ENCODE measurements at regions not wholly inside any gene's neighbourhood (a gene's known extent, or its start where the extent isn't known, plus 50 kb on each side); places are given as distances from the start of the nearest gene placed in this dataset.

- no peaks in the 10 kb centered on the region for H3K4me1 ChIP-seq (ENCODE audit: control insufficient read depth in 1 of 2, insufficient read depth in 2 of 2, low read length in 2 of 2)
- TF ChIP-seq CBX3 (IDR thresholded peaks at IDR 0.05; ENCODE audit: low read depth): no peak
- TF ChIP-seq JUND (IDR thresholded peaks at IDR 0.05): no peak
- no peak for TF ChIP-seq YY1 (IDR thresholded peaks at IDR 0.05; ENCODE audit: extremely low read depth, insufficient replicate concordance, low read depth, low read length)
- no TSS peak for BruUV-seq (replicated peaks)
- no peak overlapping the region for H3K4me3 ChIP-seq (replicated peaks in 1 of 2; ENCODE audit: low read depth in 1 of 2, low read length in 2 of 2)
- H3K27me3 ChIP-seq (ENCODE audit: insufficient read depth, low read length): no peaks in the 10 kb centered on the region
- CTCF ChIA-PET: no interaction called here
- no peaks in the 10 kb centered on the region for H3K9me3 ChIP-seq (ENCODE audit: control insufficient read depth in 1 of 2, insufficient read depth in 1 of 2, low read depth in 1 of 2, low read length in 2 of 2)
- H3K36me3 ChIP-seq (ENCODE audit: control insufficient read depth in 1 of 2, insufficient read depth in 2 of 2, low read length in 2 of 2): no peaks in the 10 kb centered on the region
- RAD21 ChIA-PET (ENCODE audit: low non-redundant PET in 1 of 2, low total read pairs in 2 of 2, uncharacterized antibody in 2 of 2, unreplicated experiment in 2 of 2): no interaction called here
- intact Hi-C loops (cut with micrococcal nuclease): no loop called here
- H2AFZ ChIP-seq (ENCODE audit: low read depth, low read length, poor library complexity, severe bottlenecking): no peak overlapping the region
- no peaks in the 10 kb centered on the region for H3K9me2 ChIP-seq (ENCODE audit: insufficient read depth)
- ATAC-seq (no peak), DNase-seq (ENCODE audit: low read depth, low spot score) (no peak)
- H3K79me2 ChIP-seq (ENCODE audit: insufficient read depth, low read length): no peaks in the 10 kb centered on the region
- no peak overlapping the region for H3K9ac ChIP-seq (ENCODE audit: low read length)
- POLR2A ChIA-PET: no interaction called here
- no peak overlapping the region for H3K27ac ChIP-seq (ENCODE audit: low read depth, low read length)
- no peak overlapping the region for H3K4me2 ChIP-seq (ENCODE audit: low read length)
- H4K20me1 ChIP-seq (ENCODE audit: insufficient read depth): no peaks in the 10 kb centered on the region
These were observed 1215.2 kb upstream of the TMEFF2 start for GRCh38 chr2:193409951-193410350.

DNA sequence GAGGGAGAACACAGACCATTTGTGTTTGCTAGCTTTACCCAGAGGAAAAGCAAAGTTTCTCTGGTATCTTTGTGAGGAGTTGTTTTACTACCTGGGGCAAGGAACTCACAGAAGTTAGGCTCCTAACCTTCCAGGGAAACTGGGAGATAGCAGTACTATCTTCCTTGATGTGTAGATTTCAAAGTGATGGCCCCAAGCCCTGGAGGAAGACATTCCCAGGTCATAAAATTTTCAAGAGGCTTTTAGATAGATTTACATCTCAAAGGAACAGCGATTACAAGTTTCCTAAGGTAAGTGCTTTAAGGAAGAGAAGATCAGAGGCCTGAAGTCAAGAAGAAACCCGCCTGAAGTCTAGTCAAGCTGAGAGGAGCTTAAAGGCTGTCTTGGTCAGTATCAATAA is 1187.8 kb upstream of the TMEFF2 start:
- Histone ChIP-seq H3K27ac (ENCODE audit: low read depth, low read length) (no peak overlapping the region), H3K4me3 (replicated peaks in 1 of 2; ENCODE audit: low read depth in 1 of 2, low read length in 2 of 2) (no peak overlapping the region), H3K27me3 (ENCODE audit: insufficient read depth, low read length) (no peaks in the 10 kb centered on the region), H3K9me2 (ENCODE audit: insufficient read depth) (peaks cover 2% of the 10 kb centered on the region; the same call in 1 of the 2 replicates), H3K36me3 (ENCODE audit: control insufficient read depth in 1 of 2, insufficient read depth in 2 of 2, low read length in 2 of 2) (no peaks in the 10 kb centered on the region), H3K4me2 (ENCODE audit: low read length) (no peak overlapping the region), H3K4me1 (ENCODE audit: control insufficient read depth in 1 of 2, insufficient read depth in 2 of 2, low read length in 2 of 2) (no peaks in the 10 kb centered on the region), H3K9me3 (ENCODE audit: control insufficient read depth in 1 of 2, insufficient read depth in 1 of 2, low read depth in 1 of 2, low read length in 2 of 2) (no peaks in the 10 kb centered on the region), H2AFZ (ENCODE audit: low read depth, low read length, poor library complexity, severe bottlenecking) (no peak overlapping the region), H4K20me1 (ENCODE audit: insufficient read depth) (no peaks in the 10 kb centered on the region), H3K9ac (ENCODE audit: low read length) (no peak overlapping the region), H3K79me2 (ENCODE audit: insufficient read depth, low read length) (no peaks in the 10 kb centered on the region)
- ChIA-PET RAD21 (ENCODE audit: low non-redundant PET in 1 of 2, low total read pairs in 2 of 2, uncharacterized antibody in 2 of 2, unreplicated experiment in 2 of 2) (no interaction called here), CTCF (no interaction called here), POLR2A (no interaction called here)
- intact Hi-C loops (cut with micrococcal nuclease): no loop called here
- no TSS peak for BruUV-seq (replicated peaks)
- ATAC-seq (no peak), DNase-seq (ENCODE audit: low read depth, low spot score) (no peak)
- TF ChIP-seq EZH2phosphoT487 (IDR thresholded peaks at IDR 0.05; ENCODE audit: borderline replicate concordance) (no peak), ZFX (IDR thresholded peaks at IDR 0.05) (no peak), POLR2AphosphoS5 (IDR thresholded peaks at IDR 0.05; ENCODE audit: low read depth, low read length) (no peak), CBX3 (IDR thresholded peaks at IDR 0.05; ENCODE audit: low read depth) (no peak), SP1 (IDR thresholded peaks at IDR 0.05; ENCODE audit: low read depth) (no peak), YY1 (IDR thresholded peaks at IDR 0.05; ENCODE audit: extremely low read depth, insufficient replicate concordance, low read depth, low read length) (no peak), JUND (IDR thresholded peaks at IDR 0.05) (no peak), RAD21 (IDR thresholded peaks at IDR 0.05; ENCODE audit: low read depth) (no peak), CEBPB (IDR thresholded peaks at IDR 0.05; ENCODE audit: low read depth) (no peak)
- TF ChIP-seq, protein P1, sequence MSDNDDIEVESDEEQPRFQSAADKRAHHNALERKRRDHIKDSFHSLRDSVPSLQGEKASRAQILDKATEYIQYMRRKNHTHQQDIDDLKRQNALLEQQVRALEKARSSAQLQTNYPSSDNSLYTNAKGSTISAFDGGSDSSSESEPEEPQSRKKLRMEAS (IDR thresholded peaks at IDR 0.05): no peak
- TF ChIP-seq, protein P2, sequence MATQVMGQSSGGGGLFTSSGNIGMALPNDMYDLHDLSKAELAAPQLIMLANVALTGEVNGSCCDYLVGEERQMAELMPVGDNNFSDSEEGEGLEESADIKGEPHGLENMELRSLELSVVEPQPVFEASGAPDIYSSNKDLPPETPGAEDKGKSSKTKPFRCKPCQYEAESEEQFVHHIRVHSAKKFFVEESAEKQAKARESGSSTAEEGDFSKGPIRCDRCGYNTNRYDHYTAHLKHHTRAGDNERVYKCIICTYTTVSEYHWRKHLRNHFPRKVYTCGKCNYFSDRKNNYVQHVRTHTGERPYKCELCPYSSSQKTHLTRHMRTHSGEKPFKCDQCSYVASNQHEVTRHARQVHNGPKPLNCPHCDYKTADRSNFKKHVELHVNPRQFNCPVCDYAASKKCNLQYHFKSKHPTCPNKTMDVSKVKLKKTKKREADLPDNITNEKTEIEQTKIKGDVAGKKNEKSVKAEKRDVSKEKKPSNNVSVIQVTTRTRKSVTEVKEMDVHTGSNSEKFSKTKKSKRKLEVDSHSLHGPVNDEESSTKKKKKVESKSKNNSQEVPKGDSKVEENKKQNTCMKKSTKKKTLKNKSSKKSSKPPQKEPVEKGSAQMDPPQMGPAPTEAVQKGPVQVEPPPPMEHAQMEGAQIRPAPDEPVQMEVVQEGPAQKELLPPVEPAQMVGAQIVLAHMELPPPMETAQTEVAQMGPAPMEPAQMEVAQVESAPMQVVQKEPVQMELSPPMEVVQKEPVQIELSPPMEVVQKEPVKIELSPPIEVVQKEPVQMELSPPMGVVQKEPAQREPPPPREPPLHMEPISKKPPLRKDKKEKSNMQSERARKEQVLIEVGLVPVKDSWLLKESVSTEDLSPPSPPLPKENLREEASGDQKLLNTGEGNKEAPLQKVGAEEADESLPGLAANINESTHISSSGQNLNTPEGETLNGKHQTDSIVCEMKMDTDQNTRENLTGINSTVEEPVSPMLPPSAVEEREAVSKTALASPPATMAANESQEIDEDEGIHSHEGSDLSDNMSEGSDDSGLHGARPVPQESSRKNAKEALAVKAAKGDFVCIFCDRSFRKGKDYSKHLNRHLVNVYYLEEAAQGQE (IDR thresholded peaks at IDR 0.05; ENCODE audit: low read depth): no peak
- TF ChIP-seq, protein P3, sequence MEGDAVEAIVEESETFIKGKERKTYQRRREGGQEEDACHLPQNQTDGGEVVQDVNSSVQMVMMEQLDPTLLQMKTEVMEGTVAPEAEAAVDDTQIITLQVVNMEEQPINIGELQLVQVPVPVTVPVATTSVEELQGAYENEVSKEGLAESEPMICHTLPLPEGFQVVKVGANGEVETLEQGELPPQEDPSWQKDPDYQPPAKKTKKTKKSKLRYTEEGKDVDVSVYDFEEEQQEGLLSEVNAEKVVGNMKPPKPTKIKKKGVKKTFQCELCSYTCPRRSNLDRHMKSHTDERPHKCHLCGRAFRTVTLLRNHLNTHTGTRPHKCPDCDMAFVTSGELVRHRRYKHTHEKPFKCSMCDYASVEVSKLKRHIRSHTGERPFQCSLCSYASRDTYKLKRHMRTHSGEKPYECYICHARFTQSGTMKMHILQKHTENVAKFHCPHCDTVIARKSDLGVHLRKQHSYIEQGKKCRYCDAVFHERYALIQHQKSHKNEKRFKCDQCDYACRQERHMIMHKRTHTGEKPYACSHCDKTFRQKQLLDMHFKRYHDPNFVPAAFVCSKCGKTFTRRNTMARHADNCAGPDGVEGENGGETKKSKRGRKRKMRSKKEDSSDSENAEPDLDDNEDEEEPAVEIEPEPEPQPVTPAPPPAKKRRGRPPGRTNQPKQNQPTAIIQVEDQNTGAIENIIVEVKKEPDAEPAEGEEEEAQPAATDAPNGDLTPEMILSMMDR (IDR thresholded peaks at IDR 0.05 in 2 of 3, conservative IDR thresholded peaks at IDR 0.05 in 1 of 3; ENCODE audit: borderline replicate concordance in 1 of 3, insufficient read depth in 1 of 3, low read depth in 2 of 3, low read length in 2 of 3): no peak
- TF ChIP-seq, protein P4, sequence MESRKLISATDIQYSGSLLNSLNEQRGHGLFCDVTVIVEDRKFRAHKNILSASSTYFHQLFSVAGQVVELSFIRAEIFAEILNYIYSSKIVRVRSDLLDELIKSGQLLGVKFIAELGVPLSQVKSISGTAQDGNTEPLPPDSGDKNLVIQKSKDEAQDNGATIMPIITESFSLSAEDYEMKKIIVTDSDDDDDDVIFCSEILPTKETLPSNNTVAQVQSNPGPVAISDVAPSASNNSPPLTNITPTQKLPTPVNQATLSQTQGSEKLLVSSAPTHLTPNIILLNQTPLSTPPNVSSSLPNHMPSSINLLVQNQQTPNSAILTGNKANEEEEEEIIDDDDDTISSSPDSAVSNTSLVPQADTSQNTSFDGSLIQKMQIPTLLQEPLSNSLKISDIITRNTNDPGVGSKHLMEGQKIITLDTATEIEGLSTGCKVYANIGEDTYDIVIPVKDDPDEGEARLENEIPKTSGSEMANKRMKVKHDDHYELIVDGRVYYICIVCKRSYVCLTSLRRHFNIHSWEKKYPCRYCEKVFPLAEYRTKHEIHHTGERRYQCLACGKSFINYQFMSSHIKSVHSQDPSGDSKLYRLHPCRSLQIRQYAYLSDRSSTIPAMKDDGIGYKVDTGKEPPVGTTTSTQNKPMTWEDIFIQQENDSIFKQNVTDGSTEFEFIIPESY (IDR thresholded peaks at IDR 0.05; ENCODE audit: extremely low read depth, insufficient replicate concordance, low read length): no peak

All from HCT116 (cell line).